ENCODE measurements at regions not wholly inside any gene's neighbourhood (a gene's known extent, or its start where the extent isn't known, plus 50 kb on each side); places are given as distances from the start of the nearest gene placed in this dataset.

DNA sequence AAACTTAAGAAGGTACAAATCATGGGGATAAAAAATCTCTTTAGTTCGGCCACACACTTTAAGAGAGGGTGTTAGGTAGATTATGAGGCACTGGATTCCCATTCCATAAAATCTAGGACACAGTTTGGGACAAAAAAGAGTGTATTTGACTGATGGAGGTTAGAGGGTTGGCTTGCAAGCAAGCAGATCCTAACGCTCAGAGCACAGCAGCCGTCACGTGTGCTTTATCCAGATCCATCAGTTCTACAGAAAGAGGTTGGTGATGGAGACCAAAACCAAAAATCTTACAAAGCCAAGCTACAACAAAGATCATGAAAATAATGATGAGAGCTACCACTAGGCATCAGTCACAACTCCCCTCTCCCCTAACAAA lies 549.4 kb downstream of the TNS3 start:
- Histone ChIP-seq H3K27me3 (no peaks in the 10 kb centered on the region), H3K4me3 (no peak overlapping the region), H3K27ac (no peak overlapping the region), H3K36me3 (replicated peaks in 1 of 2) (no peaks in the 10 kb centered on the region), H3K9me3 (replicated peaks in 1 of 3) (no peaks in the 10 kb centered on the region), H3K4me1 (replicated peaks in 1 of 2) (no peaks in the 10 kb centered on the region)
- 76 to 86% (median 78%) methylated on average over 4 of the region's 4 CpGs for WGBS, 4 donors
- DNase-seq = no peak
- TF ChIP-seq POLR2A (IDR thresholded peaks at IDR 0.05) = no peak
- TF ChIP-seq, protein P1, sequence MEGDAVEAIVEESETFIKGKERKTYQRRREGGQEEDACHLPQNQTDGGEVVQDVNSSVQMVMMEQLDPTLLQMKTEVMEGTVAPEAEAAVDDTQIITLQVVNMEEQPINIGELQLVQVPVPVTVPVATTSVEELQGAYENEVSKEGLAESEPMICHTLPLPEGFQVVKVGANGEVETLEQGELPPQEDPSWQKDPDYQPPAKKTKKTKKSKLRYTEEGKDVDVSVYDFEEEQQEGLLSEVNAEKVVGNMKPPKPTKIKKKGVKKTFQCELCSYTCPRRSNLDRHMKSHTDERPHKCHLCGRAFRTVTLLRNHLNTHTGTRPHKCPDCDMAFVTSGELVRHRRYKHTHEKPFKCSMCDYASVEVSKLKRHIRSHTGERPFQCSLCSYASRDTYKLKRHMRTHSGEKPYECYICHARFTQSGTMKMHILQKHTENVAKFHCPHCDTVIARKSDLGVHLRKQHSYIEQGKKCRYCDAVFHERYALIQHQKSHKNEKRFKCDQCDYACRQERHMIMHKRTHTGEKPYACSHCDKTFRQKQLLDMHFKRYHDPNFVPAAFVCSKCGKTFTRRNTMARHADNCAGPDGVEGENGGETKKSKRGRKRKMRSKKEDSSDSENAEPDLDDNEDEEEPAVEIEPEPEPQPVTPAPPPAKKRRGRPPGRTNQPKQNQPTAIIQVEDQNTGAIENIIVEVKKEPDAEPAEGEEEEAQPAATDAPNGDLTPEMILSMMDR (IDR thresholded peaks at IDR 0.05) = no peak
- intact Hi-C loops (cut with DNase I) = no loop called here

DNA sequence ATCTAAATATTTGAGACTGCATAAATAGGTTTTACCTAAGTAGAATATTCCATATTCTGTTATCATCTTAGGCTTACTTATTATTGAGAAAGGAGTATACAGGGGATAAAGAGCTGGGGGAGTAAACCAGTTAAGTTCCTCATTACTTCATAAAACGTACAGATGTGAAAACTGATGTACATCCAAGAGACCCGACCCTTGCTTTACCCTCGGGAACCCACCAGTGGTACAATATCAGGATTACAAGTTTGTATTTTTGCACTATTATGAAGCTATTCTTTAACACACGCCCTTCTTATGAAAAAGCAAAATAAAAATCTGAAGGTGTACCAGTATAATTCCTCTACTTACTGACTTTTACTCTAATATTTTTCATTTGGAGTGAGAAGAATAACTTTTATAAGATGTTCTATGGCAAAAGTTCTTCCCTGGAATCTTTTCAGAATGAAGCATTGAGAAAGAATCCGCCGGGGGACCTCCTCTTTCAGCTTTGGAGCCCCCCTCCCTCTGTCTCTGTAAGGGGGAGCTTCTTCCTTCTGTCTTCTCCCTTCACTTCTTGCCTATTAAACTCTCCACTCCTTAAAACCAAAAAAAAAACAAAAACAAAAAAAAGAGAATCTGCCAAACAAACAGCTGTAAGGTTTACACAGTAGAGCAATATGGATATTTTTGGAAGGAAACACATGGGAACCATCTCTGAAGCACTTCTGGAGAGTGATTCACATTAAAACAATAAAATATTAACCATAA lies 550.0 kb downstream of the TNS3 start:
- H3K36me3 ChIP-seq (replicated peaks in 1 of 2) = no peaks in the 10 kb centered on the region
- no peaks in the 10 kb centered on the region for H3K4me1 ChIP-seq (replicated peaks in 1 of 2)
- WGBS, 4 donors = 70 to 77% (median 72%) methylated on average over 6 of the region's 6 CpGs
- DNase-seq = no peak
- intact Hi-C loops (cut with DNase I) = no loop called here
- H3K4me3 ChIP-seq = no peak overlapping the region
- H3K27ac ChIP-seq = no peak overlapping the region
- no peaks in the 10 kb centered on the region for H3K27me3 ChIP-seq
- no peaks in the 10 kb centered on the region for H3K9me3 ChIP-seq (replicated peaks in 1 of 3)
- TF ChIP-seq POLR2A (IDR thresholded peaks at IDR 0.05) = no peak
- TF ChIP-seq, protein P1 (IDR thresholded peaks at IDR 0.05) = no peak

DNA sequence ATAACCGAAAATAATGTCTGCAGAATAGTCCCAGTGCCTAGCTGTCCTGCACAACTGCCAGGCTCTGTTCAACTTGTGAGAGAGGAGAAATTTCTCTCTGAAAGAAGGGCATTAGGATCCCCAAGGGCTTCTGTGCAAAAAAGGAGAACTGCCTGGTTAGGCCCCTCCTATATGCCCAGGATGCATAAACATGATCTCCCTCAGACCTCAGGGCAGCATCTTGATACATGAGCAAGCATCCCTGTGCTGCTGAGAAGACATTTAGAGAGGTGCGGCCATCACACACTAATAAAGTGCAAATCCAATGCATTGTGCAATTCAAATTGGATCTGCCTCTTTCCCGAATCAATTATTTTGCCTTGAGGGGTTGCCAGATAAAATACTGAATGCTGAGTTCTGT lies 553.6 kb downstream of the TNS3 start:
- no peak overlapping the region for H3K27ac ChIP-seq
- H3K4me3 ChIP-seq = no peak overlapping the region
- no peaks in the 10 kb centered on the region for H3K36me3 ChIP-seq (replicated peaks in 1 of 2)
- intact Hi-C loops (cut with DNase I) = no loop called here
- no peaks in the 10 kb centered on the region for H3K27me3 ChIP-seq
- H3K9me3 ChIP-seq (replicated peaks in 1 of 3) = no peaks in the 10 kb centered on the region
- DNase-seq = no peak
- TF ChIP-seq, protein P1 (IDR thresholded peaks at IDR 0.05) = no peak
- TF ChIP-seq POLR2A (IDR thresholded peaks at IDR 0.05) = no peak
- 68 to 86% (median 83%) methylated on average over 3 of the region's 3 CpGs for WGBS, 4 donors
- H3K4me1 ChIP-seq (replicated peaks in 1 of 2) = no peaks in the 10 kb centered on the region

DNA sequence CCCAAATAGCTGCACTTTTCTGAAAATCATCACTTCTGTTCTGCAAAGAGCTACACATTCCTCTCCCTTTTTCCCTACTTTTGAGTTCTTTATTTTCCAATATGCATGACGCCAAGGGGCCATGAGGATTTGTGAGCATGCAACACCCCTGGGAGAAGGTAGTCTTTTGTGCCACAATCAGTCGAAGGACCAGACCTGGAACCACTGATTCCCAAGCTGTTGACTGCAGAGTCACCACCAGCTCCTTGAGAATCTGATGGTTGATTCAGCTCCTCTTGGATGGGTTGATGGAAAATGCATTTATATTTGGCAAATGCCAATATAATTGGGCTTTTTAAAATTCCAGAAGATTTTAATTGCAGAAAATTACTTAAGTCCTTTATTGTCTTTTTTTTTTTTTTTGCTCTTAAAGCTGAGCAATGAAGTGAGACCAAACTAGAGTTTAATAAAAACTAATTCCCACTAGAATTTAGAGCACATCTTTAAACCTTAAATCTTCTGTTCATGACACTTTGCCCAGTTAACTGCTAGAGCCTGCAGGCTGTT lies 554.1 kb downstream of the TNS3 start:
- Histone ChIP-seq H3K27ac (no peak overlapping the region), H3K27me3 (no peaks in the 10 kb centered on the region), H3K4me1 (replicated peaks in 1 of 2) (no peaks in the 10 kb centered on the region), H3K9me3 (replicated peaks in 1 of 3) (no peaks in the 10 kb centered on the region), H3K4me3 (no peak overlapping the region), H3K36me3 (replicated peaks in 1 of 2) (no peaks in the 10 kb centered on the region)
- no peak for DNase-seq
- TF ChIP-seq, protein P1 (IDR thresholded peaks at IDR 0.05) = no peak
- no peak for TF ChIP-seq POLR2A (IDR thresholded peaks at IDR 0.05)
- intact Hi-C loops (cut with DNase I) = no loop called here
- WGBS, 4 donors = 81 to 97% (median 91%) methylated on average over 2 of the region's 2 CpGs

All from adrenal gland (tissue), 9 donors.